Omental fat pad (tissue), 3 donors: ENCODE measurements at regions not wholly inside any gene's neighbourhood (a gene's known extent, or its start where the extent isn't known, plus 50 kb on each side); places are given as distances from the start of the nearest gene placed in this dataset.

Experiments used
- ATAC-seq: fragments of 150-250 bp; one replicate; pipeline ENCODE4 v1.9.1; 2016; ENCODE audit warnings: mild to moderate bottlenecking, moderate library complexity; ENCODE audit not compliant: low FRiP score
- DNase-seq: peaks from one replicate; pipeline ENCODE4 v3.0.0-alpha.2; 2019; ENCODE audit warnings: low spot score
- TF ChIP-seq, protein P1 (sequence below), 3 donors: fragments of 450-650 bp; IDR thresholded peaks; one replicate each; pipeline ENCODE4 v1.5.1; 2016 to 2017; ENCODE audit warnings: antibody characterized with exemption in 3 of 3, mild to moderate bottlenecking in 3 of 3, moderate library complexity in 2 of 3

- ATAC-seq (no peak), DNase-seq (no peak)
- TF ChIP-seq, protein P1, sequence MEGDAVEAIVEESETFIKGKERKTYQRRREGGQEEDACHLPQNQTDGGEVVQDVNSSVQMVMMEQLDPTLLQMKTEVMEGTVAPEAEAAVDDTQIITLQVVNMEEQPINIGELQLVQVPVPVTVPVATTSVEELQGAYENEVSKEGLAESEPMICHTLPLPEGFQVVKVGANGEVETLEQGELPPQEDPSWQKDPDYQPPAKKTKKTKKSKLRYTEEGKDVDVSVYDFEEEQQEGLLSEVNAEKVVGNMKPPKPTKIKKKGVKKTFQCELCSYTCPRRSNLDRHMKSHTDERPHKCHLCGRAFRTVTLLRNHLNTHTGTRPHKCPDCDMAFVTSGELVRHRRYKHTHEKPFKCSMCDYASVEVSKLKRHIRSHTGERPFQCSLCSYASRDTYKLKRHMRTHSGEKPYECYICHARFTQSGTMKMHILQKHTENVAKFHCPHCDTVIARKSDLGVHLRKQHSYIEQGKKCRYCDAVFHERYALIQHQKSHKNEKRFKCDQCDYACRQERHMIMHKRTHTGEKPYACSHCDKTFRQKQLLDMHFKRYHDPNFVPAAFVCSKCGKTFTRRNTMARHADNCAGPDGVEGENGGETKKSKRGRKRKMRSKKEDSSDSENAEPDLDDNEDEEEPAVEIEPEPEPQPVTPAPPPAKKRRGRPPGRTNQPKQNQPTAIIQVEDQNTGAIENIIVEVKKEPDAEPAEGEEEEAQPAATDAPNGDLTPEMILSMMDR (IDR thresholded peaks at IDR 0.05), result no peak
Observed at GRCh38 chrX:121216641-121217374, 169.4 kb downstream of the GLUD2 start.

- DNase-seq (no peak), ATAC-seq (no peak)
- TF ChIP-seq, protein P1 (IDR thresholded peaks at IDR 0.05), result no peak
Observed at GRCh38 chrX:121221322-121221977, 174.0 kb downstream of the GLUD2 start.

DNA sequence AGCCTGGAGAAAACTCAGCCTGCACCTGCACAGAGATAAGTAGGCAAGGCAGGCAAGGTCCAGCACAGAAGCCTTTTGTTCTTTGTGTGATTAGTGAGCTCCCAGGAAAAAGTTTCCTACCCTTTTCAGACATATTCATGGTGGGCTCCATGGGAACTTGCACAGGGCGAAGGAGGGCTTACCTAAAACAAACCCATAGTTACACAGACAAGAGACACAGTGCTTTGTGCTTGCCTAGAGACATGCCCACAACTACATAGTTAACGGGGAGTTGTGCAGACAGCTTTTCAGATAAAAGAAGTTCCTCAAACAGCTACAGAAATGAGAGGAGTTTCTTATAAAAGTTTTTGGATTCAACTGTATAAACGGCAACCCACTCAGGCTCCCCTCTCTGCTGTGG, 180.5 kb downstream of the GLUD2 start:
- no peak for ATAC-seq
- TF ChIP-seq, protein P1 (IDR thresholded peaks at IDR 0.05), result no peak

GRCh38 chrX:121231566-121232358, 184.4 kb downstream of the GLUD2 start:
- TF ChIP-seq, protein P1 (IDR thresholded peaks at IDR 0.05), result no peak
- ATAC-seq, result no peak
- no peak for DNase-seq

More for the DNA sequence above, 180.5 kb downstream of the GLUD2 start:
- DNase-seq, result no peak

GRCh38 chrX:121236040-121236439, 188.6 kb downstream of the GLUD2 start:
- TF ChIP-seq, protein P1 (IDR thresholded peaks at IDR 0.05), result no peak
- DNase-seq (no peak), ATAC-seq (no peak)

- TF ChIP-seq, protein P1 (IDR thresholded peaks at IDR 0.05), result no peak
- DNase-seq, result no peak
- ATAC-seq, result no peak
Observed at GRCh38 chrX:121238093-121238492, 190.7 kb downstream of the GLUD2 start.
